ENCODE measurements at regions not wholly inside any gene's neighbourhood (a gene's known extent, or its start where the extent isn't known, plus 50 kb on each side); places are given as distances from the start of the nearest gene placed in this dataset.

- peak overlapping the region; percentile 66 for H2BK5ac ChIP-seq (ENCODE audit: low read length)
- H3K9me3 ChIP-seq (replicated peaks in 1 of 2; ENCODE audit: control insufficient read depth in 2 of 2, insufficient read depth in 1 of 2, low read depth in 1 of 2, low read length in 2 of 2) = no peaks in the 10 kb centered on the region
- peak overlapping the region; percentile 94 for H2AFZ ChIP-seq (ENCODE audit: low read length)
- H3K4me3 ChIP-seq (ENCODE audit: low read length in 2 of 2) = peak overlapping the region; percentile 48 to 86
- no peaks in the 10 kb centered on the region for H3K36me3 ChIP-seq (replicated peaks in 1 of 2; ENCODE audit: control insufficient read depth in 2 of 2, insufficient read depth in 2 of 2, low read length in 2 of 2)
- H3K27me3 ChIP-seq (ENCODE audit: control insufficient read depth in 3 of 3, insufficient read depth in 3 of 3, low read depth in 1 of 3, low read length in 3 of 3) = peaks cover 4 to 44% (median 33%) of the 10 kb centered on the region in 3 experiments
- peak overlapping the region; percentile 98 for H3K4me2 ChIP-seq (ENCODE audit: insufficient read depth, low read length, poor library complexity, severe bottlenecking)
- H3K9ac ChIP-seq (ENCODE audit: low read depth, low read length, poor library complexity) = peak overlapping the region; percentile 91
- no peak overlapping the region for H3K27ac ChIP-seq (replicated peaks; ENCODE audit: low read length)
- H2AK5ac ChIP-seq (ENCODE audit: low read depth, low read length) = peak overlapping the region; percentile 86
- no peak overlapping the region for H3K4ac ChIP-seq (ENCODE audit: low read length)
- H3K18ac ChIP-seq (ENCODE audit: low read length) = peak overlapping the region; percentile 94
- H3K23ac ChIP-seq (ENCODE audit: low read depth, low read length, poor library complexity) = peak overlapping the region; percentile 91
- H2BK15ac ChIP-seq (ENCODE audit: low read length) = peak overlapping the region; percentile 45
- peak overlapping the region; percentile 87 for H2BK120ac ChIP-seq (ENCODE audit: low read depth, low read length)
- H3K79me1 ChIP-seq (ENCODE audit: low read depth, low read length) = no peaks in the 10 kb centered on the region
- H2BK12ac ChIP-seq (ENCODE audit: low read length) = peak overlapping the region; percentile 73
- H3K14ac ChIP-seq (ENCODE audit: low read length) = peak overlapping the region; percentile 31
- peaks cover 3 to 13% of the 10 kb centered on the region in 2 donors for H3K4me1 ChIP-seq (ENCODE audit: control insufficient read depth in 2 of 2, insufficient read depth in 1 of 2, low read depth in 1 of 2, low read length in 2 of 2)
- H4K91ac ChIP-seq (ENCODE audit: low read depth, low read length, poor library complexity) = no peak overlapping the region
- peak; percentile 60 for DNase-seq (ENCODE audit: low spot score)
- H4K8ac ChIP-seq (ENCODE audit: low read depth, low read length) = no peak overlapping the region
- WGBS, 2 donors (ENCODE audit: extremely low coverage in 2 of 2, insufficient read length in 2 of 2, insufficient replicate concordance in 1 of 2) = no CpG with 5 or more reads among the region's 86 CpGs
Observed at GRCh38 chr17:77281122-77281903, 140.5 kb downstream of the SEC14L1 start.

GRCh38 chr17:77281904-77282367 is 141.2 kb downstream of the SEC14L1 start:
- WGBS, 2 donors (ENCODE audit: extremely low coverage in 2 of 2, insufficient read length in 2 of 2, insufficient replicate concordance in 1 of 2) = no CpG with 5 or more reads among the region's 20 CpGs
- peak overlapping the region; percentile 94 for H3K18ac ChIP-seq (ENCODE audit: low read length)
- H2BK12ac ChIP-seq (ENCODE audit: low read length) = peak overlapping the region; percentile 73
- H3K4me1 ChIP-seq (ENCODE audit: control insufficient read depth in 2 of 2, insufficient read depth in 1 of 2, low read depth in 1 of 2, low read length in 2 of 2) = peaks cover 3 to 13% of the 10 kb centered on the region in 2 donors
- H2AK5ac ChIP-seq (ENCODE audit: low read depth, low read length) = peak overlapping the region; percentile 86
- H3K79me1 ChIP-seq (ENCODE audit: low read depth, low read length) = no peaks in the 10 kb centered on the region
- peak overlapping the region; percentile 91 for H3K9ac ChIP-seq (ENCODE audit: low read depth, low read length, poor library complexity)
- DNase-seq (ENCODE audit: low spot score) = no peak
- H3K14ac ChIP-seq (ENCODE audit: low read length) = peak overlapping the region; percentile 31
- H3K23ac ChIP-seq (ENCODE audit: low read depth, low read length, poor library complexity) = peak overlapping the region; percentile 91
- H3K36me3 ChIP-seq (replicated peaks in 1 of 2; ENCODE audit: control insufficient read depth in 2 of 2, insufficient read depth in 2 of 2, low read length in 2 of 2) = no peaks in the 10 kb centered on the region
- no peak overlapping the region for H3K27ac ChIP-seq (replicated peaks; ENCODE audit: low read length)
- H2BK120ac ChIP-seq (ENCODE audit: low read depth, low read length) = peak overlapping the region; percentile 87
- H2AFZ ChIP-seq (ENCODE audit: low read length) = peak overlapping the region; percentile 94
- H2BK15ac ChIP-seq (ENCODE audit: low read length) = peak overlapping the region; percentile 45
- H4K8ac ChIP-seq (ENCODE audit: low read depth, low read length) = no peak overlapping the region
- H3K4ac ChIP-seq (ENCODE audit: low read length) = no peak overlapping the region
- H3K4me2 ChIP-seq (ENCODE audit: insufficient read depth, low read length, poor library complexity, severe bottlenecking) = peak overlapping the region; percentile 98
- no peak overlapping the region for H2BK5ac ChIP-seq (ENCODE audit: low read length)
- no peak overlapping the region for H4K91ac ChIP-seq (ENCODE audit: low read depth, low read length, poor library complexity)
- H3K4me3 ChIP-seq (ENCODE audit: low read length in 2 of 2) = peak overlapping the region; percentile 48 to 86
- H3K27me3 ChIP-seq (ENCODE audit: control insufficient read depth in 3 of 3, insufficient read depth in 3 of 3, low read depth in 1 of 3, low read length in 3 of 3) = peaks cover 4 to 44% (median 33%) of the 10 kb centered on the region in 3 experiments
- no peaks in the 10 kb centered on the region for H3K9me3 ChIP-seq (replicated peaks in 1 of 2; ENCODE audit: control insufficient read depth in 2 of 2, insufficient read depth in 1 of 2, low read depth in 1 of 2, low read length in 2 of 2)

- Histone ChIP-seq H3K27ac (replicated peaks; ENCODE audit: low read length) (no peak overlapping the region), H4K91ac (ENCODE audit: low read depth, low read length, poor library complexity) (no peak overlapping the region), H3K4me1 (ENCODE audit: control insufficient read depth in 2 of 2, insufficient read depth in 1 of 2, low read depth in 1 of 2, low read length in 2 of 2) (peaks cover 6 to 18% of the 10 kb centered on the region in 2 donors), H3K79me1 (ENCODE audit: low read depth, low read length) (no peaks in the 10 kb centered on the region), H2AK5ac (ENCODE audit: low read depth, low read length) (no peak overlapping the region), H3K27me3 (ENCODE audit: control insufficient read depth in 3 of 3, insufficient read depth in 3 of 3, low read depth in 1 of 3, low read length in 3 of 3) (peaks cover 4 to 44% (median 31%) of the 10 kb centered on the region in 3 experiments), H2AFZ (ENCODE audit: low read length) (no peak overlapping the region), H2BK120ac (ENCODE audit: low read depth, low read length) (no peak overlapping the region), H3K14ac (ENCODE audit: low read length) (no peak overlapping the region), H2BK5ac (ENCODE audit: low read length) (no peak overlapping the region), H3K9me3 (replicated peaks in 1 of 2; ENCODE audit: control insufficient read depth in 2 of 2, insufficient read depth in 1 of 2, low read depth in 1 of 2, low read length in 2 of 2) (no peaks in the 10 kb centered on the region), H2BK15ac (ENCODE audit: low read length) (no peak overlapping the region), H3K18ac (ENCODE audit: low read length) (no peak overlapping the region), H2BK12ac (ENCODE audit: low read length) (no peak overlapping the region), H3K23ac (ENCODE audit: low read depth, low read length, poor library complexity) (no peak overlapping the region), H3K4ac (ENCODE audit: low read length) (no peak overlapping the region), H3K4me2 (ENCODE audit: insufficient read depth, low read length, poor library complexity, severe bottlenecking) (no peak overlapping the region), H3K9ac (ENCODE audit: low read depth, low read length, poor library complexity) (no peak overlapping the region), H4K8ac (ENCODE audit: low read depth, low read length) (no peak overlapping the region), H3K4me3 (ENCODE audit: low read length in 2 of 2) (no peak overlapping the region), H3K36me3 (replicated peaks in 1 of 2; ENCODE audit: control insufficient read depth in 2 of 2, insufficient read depth in 2 of 2, low read length in 2 of 2) (no peaks in the 10 kb centered on the region)
- no CpG with 5 or more reads among the region's 24 CpGs for WGBS, 2 donors (ENCODE audit: extremely low coverage in 2 of 2, insufficient read length in 2 of 2, insufficient replicate concordance in 1 of 2)
- no peak for DNase-seq (ENCODE audit: low spot score)
Observed at GRCh38 chr17:77282524-77283515, 142.1 kb downstream of the SEC14L1 start.
